Parathyroid adenoma (tissue), 2 donors: ENCODE measurements at regions not wholly inside any gene's neighbourhood (a gene's known extent, or its start where the extent isn't known, plus 50 kb on each side); places are given as distances from the start of the nearest gene placed in this dataset.

ENCODE experiments used
- H2AFZ ChIP-seq: fragments of 300-600 bp; sonication (generic); one replicate; pipeline ENCODE4 v1.7.0; 2017; ENCODE audit warnings: antibody characterized with exemption, mild to moderate bottlenecking
- H3K27ac ChIP-seq: fragments of 300-600 bp; sonication (generic); one replicate; pipeline ENCODE4 v1.7.0; 2017
- H3K27me3 ChIP-seq: fragments of 300-600 bp; sonication (generic); one replicate; pipeline ENCODE4 v1.7.0; 2017; ENCODE audit warnings: low read length; ENCODE audit not compliant: control insufficient read depth, insufficient read depth
- H3K36me3 ChIP-seq: fragments of 300-600 bp; sonication (generic); one replicate; pipeline ENCODE4 v1.7.0; 2017; ENCODE audit warnings: low read length; ENCODE audit not compliant: control insufficient read depth, insufficient read depth
- H3K4me1 ChIP-seq: fragments of 300-600 bp; sonication (generic); one replicate; pipeline ENCODE4 v1.7.0; 2017; ENCODE audit warnings: control low read depth
- H3K4me2 ChIP-seq: fragments of 300-600 bp; sonication (generic); one replicate; pipeline ENCODE4 v1.7.0; 2017; ENCODE audit warnings: low read length
- H3K4me3 ChIP-seq: fragments of 300-600 bp; sonication (generic); one replicate; pipeline ENCODE4 v1.7.0; 2017; ENCODE audit warnings: low read depth, low read length
- H3K79me2 ChIP-seq: fragments of 300-600 bp; sonication (generic); one replicate; pipeline ENCODE4 v1.7.0; 2017; ENCODE audit warnings: control low read depth
- H3K9ac ChIP-seq: fragments of 300-600 bp; sonication (generic); one replicate; pipeline ENCODE4 v1.7.0; 2017; ENCODE audit warnings: mild to moderate bottlenecking
- H3K9me3 ChIP-seq: fragments of 300-600 bp; sonication (generic); one replicate; pipeline ENCODE4 v1.7.0; 2017; ENCODE audit warnings: low read length; ENCODE audit not compliant: control insufficient read depth
- CTCF ChIP-seq: fragments of 300-600 bp; sonication (generic); IDR thresholded peaks from one replicate; pipeline ENCODE4 v1.7.0; 2017; ENCODE audit warnings: antibody characterized with exemption, mild to moderate bottlenecking
- donor health status: primary hyperparathyroidism.

- Histone ChIP-seq H2AFZ (no peak overlapping the region), H3K36me3 (no peaks in the 10 kb centered on the region), H3K27ac (no peak overlapping the region), H3K4me1 (no peaks in the 10 kb centered on the region), H3K9ac (no peak overlapping the region), H3K4me2 (no peak overlapping the region), H3K9me3 (no peaks in the 10 kb centered on the region), H3K27me3 (no peaks in the 10 kb centered on the region), H3K4me3 (no peak overlapping the region), H3K79me2 (no peaks in the 10 kb centered on the region)
- TF ChIP-seq CTCF, result no peak
Measured at GRCh38 chr1:30256911-30257310, 466.5 kb downstream of the MATN1 start.

GRCh38 chr1:30255111-30255724 is 468.2 kb downstream of the MATN1 start:
- TF ChIP-seq CTCF, result no peak

GRCh38 chr1:30253807-30254440 is 469.5 kb downstream of the MATN1 start:
- Histone ChIP-seq H3K79me2 (no peaks in the 10 kb centered on the region), H2AFZ (no peak overlapping the region), H3K27me3 (no peaks in the 10 kb centered on the region), H3K27ac (no peak overlapping the region), H3K36me3 (no peaks in the 10 kb centered on the region), H3K4me3 (no peak overlapping the region), H3K4me2 (no peak overlapping the region), H3K9me3 (no peaks in the 10 kb centered on the region), H3K4me1 (no peaks in the 10 kb centered on the region), H3K9ac (no peak overlapping the region)
- TF ChIP-seq CTCF, result no peak

More at GRCh38 chr1:30255111-30255724, 468.2 kb downstream of the MATN1 start:
- Histone ChIP-seq H3K27me3 (no peaks in the 10 kb centered on the region), H3K79me2 (no peaks in the 10 kb centered on the region), H3K27ac (no peak overlapping the region), H3K9me3 (no peaks in the 10 kb centered on the region), H3K4me2 (no peak overlapping the region), H3K4me1 (no peaks in the 10 kb centered on the region), H3K36me3 (no peaks in the 10 kb centered on the region), H2AFZ (no peak overlapping the region), H3K4me3 (no peak overlapping the region), H3K9ac (no peak overlapping the region)

- H3K9me3 ChIP-seq, result no peaks in the 10 kb centered on the region
- no peaks in the 10 kb centered on the region for H3K79me2 ChIP-seq
- no peaks in the 10 kb centered on the region for H3K4me1 ChIP-seq
- H3K9ac ChIP-seq, result no peak overlapping the region
- H3K4me2 ChIP-seq, result no peak overlapping the region
- no peak for TF ChIP-seq CTCF
- no peak overlapping the region for H3K27ac ChIP-seq
- no peak overlapping the region for H2AFZ ChIP-seq
- no peaks in the 10 kb centered on the region for H3K27me3 ChIP-seq
- H3K4me3 ChIP-seq, result no peak overlapping the region
- no peaks in the 10 kb centered on the region for H3K36me3 ChIP-seq
Measured at GRCh38 chr1:30253361-30253760, 470.0 kb downstream of the MATN1 start.
